ENCODE measurements at regions not wholly inside any gene's neighbourhood (a gene's known extent, or its start where the extent isn't known, plus 50 kb on each side); places are given as distances from the start of the nearest gene placed in this dataset.

GRCh38 chr12:127696963-127697362 lies 570.0 kb upstream of the TMEM132C start:
- TF ChIP-seq CTCF (IDR thresholded peaks at IDR 0.05; ENCODE audit: extremely low read depth in 1 of 2, insufficient read depth in 1 of 2, low read depth in 1 of 2, low read length in 2 of 2): no peak
- no peak for TF ChIP-seq MAX (IDR thresholded peaks at IDR 0.05; ENCODE audit: insufficient read depth, insufficient read length)
- TF ChIP-seq POLR2AphosphoS5 (IDR thresholded peaks at IDR 0.05; ENCODE audit: insufficient read depth, low read depth, low read length): no peak
- TF ChIP-seq JUN (IDR thresholded peaks at IDR 0.05; ENCODE audit: borderline replicate concordance, insufficient read depth, insufficient read length, low read depth): no peak

Measured in endothelial cell of umbilical vein (primary cell).